ENCODE measurements at regions not wholly inside any gene's neighbourhood (a gene's known extent, or its start where the extent isn't known, plus 50 kb on each side); places are given as distances from the start of the nearest gene placed in this dataset.

DNA sequence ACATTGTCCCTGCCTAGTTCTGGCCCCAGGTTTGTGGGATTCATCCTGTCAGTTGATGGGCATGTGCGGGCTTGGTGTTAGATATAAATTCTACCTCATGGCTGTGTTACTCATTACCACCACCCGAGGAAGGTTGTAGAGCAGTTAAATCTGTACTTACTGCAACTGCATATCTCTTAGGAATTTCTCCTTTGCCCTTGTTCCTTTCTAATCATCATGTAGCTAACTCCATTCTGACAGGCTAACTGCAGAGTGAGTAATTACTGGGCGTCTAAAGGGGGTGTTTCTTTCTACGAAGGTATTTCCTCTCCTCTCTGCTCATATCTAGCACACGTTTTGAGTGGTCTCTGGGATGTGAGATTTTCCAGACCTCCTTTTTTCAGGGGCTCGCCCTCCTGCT, 1076.7 kb downstream of the TMTC2 start:
- no peak for DNase-seq
- ChIA-PET POLR2A (no interaction called here), CTCF (no interaction called here)
- Histone ChIP-seq H3K4me3 (ENCODE audit: low read length) (no peak overlapping the region), H3K36me3 (ENCODE audit: insufficient read depth, low read length) (no peaks in the 10 kb centered on the region), H3K9me3 (ENCODE audit: control insufficient read depth in 1 of 2, insufficient read depth in 1 of 2, low read length in 2 of 2) (no peaks in the 10 kb centered on the region), H3K4me1 (ENCODE audit: insufficient read depth, low read length) (no peaks in the 10 kb centered on the region), H3K27me3 (ENCODE audit: control insufficient read depth in 1 of 2, insufficient read depth in 2 of 2, low read length in 2 of 2) (no peaks in the 10 kb centered on the region), H3K27ac (ENCODE audit: low read depth in 1 of 2, low read length in 2 of 2) (no peak overlapping the region)
- no peaks in the 10 kb centered on the region for H3K4me1 Mint-ChIP-seq (ENCODE audit: low read depth)
- TF ChIP-seq, protein P1, sequence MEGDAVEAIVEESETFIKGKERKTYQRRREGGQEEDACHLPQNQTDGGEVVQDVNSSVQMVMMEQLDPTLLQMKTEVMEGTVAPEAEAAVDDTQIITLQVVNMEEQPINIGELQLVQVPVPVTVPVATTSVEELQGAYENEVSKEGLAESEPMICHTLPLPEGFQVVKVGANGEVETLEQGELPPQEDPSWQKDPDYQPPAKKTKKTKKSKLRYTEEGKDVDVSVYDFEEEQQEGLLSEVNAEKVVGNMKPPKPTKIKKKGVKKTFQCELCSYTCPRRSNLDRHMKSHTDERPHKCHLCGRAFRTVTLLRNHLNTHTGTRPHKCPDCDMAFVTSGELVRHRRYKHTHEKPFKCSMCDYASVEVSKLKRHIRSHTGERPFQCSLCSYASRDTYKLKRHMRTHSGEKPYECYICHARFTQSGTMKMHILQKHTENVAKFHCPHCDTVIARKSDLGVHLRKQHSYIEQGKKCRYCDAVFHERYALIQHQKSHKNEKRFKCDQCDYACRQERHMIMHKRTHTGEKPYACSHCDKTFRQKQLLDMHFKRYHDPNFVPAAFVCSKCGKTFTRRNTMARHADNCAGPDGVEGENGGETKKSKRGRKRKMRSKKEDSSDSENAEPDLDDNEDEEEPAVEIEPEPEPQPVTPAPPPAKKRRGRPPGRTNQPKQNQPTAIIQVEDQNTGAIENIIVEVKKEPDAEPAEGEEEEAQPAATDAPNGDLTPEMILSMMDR (IDR thresholded peaks at IDR 0.05): no peak
- intact Hi-C loops (cut with DNase I, micrococcal nuclease): no loop called here
- no peaks in the 10 kb centered on the region for H3K27me3 Mint-ChIP-seq
- no peaks in the 10 kb centered on the region for H3K36me3 Mint-ChIP-seq (ENCODE audit: low read depth)
- ATAC-seq (ENCODE audit: poor library complexity): no peak
- H3K4me3 Mint-ChIP-seq: no peak overlapping the region
- peaks cover 6% of the 10 kb centered on the region for H3K9me3 Mint-ChIP-seq
- H3K27ac Mint-ChIP-seq: no peak overlapping the region

DNA sequence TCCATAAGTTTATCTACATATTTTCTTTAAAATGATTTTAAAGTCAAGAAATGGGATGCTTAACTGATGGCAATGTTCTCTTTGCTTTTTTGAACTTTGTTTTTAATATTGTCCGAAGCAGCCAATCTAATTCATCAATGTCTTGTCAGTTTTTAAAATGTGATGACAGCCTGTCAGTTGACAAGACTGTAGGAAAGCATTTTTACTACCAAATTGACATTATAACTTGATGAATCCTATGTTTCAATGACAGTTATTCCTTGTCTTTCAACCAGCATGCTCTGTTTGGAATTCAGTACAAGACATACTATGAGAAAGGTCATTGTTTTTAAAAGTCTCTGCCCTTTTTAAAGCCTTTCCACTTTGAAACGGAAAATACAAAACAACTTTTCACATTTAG, 1073.2 kb downstream of the TMTC2 start:
- no peak overlapping the region for H3K4me3 Mint-ChIP-seq
- Histone ChIP-seq H3K27me3 (ENCODE audit: control insufficient read depth in 1 of 2, insufficient read depth in 2 of 2, low read length in 2 of 2) (no peaks in the 10 kb centered on the region), H3K4me1 (ENCODE audit: insufficient read depth, low read length) (no peaks in the 10 kb centered on the region), H3K27ac (ENCODE audit: low read depth in 1 of 2, low read length in 2 of 2) (no peak overlapping the region), H3K36me3 (ENCODE audit: insufficient read depth, low read length) (no peaks in the 10 kb centered on the region), H3K9me3 (ENCODE audit: control insufficient read depth in 1 of 2, insufficient read depth in 1 of 2, low read length in 2 of 2) (no peaks in the 10 kb centered on the region), H3K4me3 (ENCODE audit: low read length) (no peak overlapping the region)
- DNase-seq (no peak), ATAC-seq (ENCODE audit: poor library complexity) (no peak)
- ChIA-PET POLR2A (no interaction called here), CTCF (no interaction called here)
- TF ChIP-seq, protein P1 (IDR thresholded peaks at IDR 0.05): no peak
- H3K27ac Mint-ChIP-seq: no peak overlapping the region
- intact Hi-C loops (cut with DNase I, micrococcal nuclease): no loop called here
- H3K9me3 Mint-ChIP-seq: peaks cover 6% of the 10 kb centered on the region
- no peaks in the 10 kb centered on the region for H3K36me3 Mint-ChIP-seq (ENCODE audit: low read depth)
- no peaks in the 10 kb centered on the region for H3K27me3 Mint-ChIP-seq
- no peaks in the 10 kb centered on the region for H3K4me1 Mint-ChIP-seq (ENCODE audit: low read depth)

DNA sequence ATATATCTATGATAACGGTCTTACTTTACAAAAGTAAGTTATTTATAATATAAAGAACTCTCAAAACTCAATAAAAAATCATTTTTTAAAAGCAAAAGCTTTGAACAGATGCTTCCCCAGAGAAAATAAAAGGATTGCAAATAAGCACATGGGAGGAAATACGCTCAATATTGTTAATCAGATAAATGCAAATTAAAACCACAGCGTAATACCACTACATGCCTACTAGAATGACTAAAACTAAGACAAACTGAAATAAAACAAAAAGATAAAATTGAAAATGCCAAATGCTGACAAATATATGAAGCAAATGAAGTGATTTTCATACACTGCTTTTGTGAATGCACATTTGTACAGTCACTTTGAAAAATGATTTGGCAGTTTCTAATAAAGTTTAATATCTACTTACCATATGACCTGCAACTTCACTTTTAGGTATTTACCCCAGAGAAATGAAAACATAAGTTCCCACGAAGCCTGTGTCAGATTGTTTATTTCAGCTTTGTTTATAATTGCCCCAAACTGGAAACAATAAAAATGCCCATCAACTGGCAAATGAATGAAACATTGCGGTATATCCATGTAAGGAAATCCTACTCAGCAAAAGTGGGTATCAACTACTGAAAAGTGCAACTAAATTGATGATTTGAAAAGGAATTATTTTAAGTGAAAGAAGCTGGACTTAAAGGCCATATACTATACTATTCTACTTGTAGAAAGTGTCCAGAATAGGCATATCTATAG, 1072.4 kb downstream of the TMTC2 start:
- ChIA-PET POLR2A (no interaction called here), CTCF (no interaction called here)
- Mint-ChIP-seq H3K27ac (no peak overlapping the region), H3K4me1 (ENCODE audit: low read depth) (no peaks in the 10 kb centered on the region), H3K9me3 (peaks cover 6% of the 10 kb centered on the region), H3K4me3 (no peak overlapping the region), H3K36me3 (ENCODE audit: low read depth) (no peaks in the 10 kb centered on the region), H3K27me3 (no peaks in the 10 kb centered on the region)
- no peaks in the 10 kb centered on the region for H3K36me3 ChIP-seq (ENCODE audit: insufficient read depth, low read length)
- H3K27ac ChIP-seq (ENCODE audit: low read depth in 1 of 2, low read length in 2 of 2): no peak overlapping the region
- intact Hi-C loops (cut with DNase I, micrococcal nuclease): no loop called here
- no peak for DNase-seq
- no peak for ATAC-seq (ENCODE audit: poor library complexity)
- no peaks in the 10 kb centered on the region for H3K9me3 ChIP-seq (ENCODE audit: control insufficient read depth in 1 of 2, insufficient read depth in 1 of 2, low read length in 2 of 2)
- H3K27me3 ChIP-seq (ENCODE audit: control insufficient read depth in 1 of 2, insufficient read depth in 2 of 2, low read length in 2 of 2): no peaks in the 10 kb centered on the region
- H3K4me1 ChIP-seq (ENCODE audit: insufficient read depth, low read length): no peaks in the 10 kb centered on the region
- no peak overlapping the region for H3K4me3 ChIP-seq (ENCODE audit: low read length)
- TF ChIP-seq, protein P1 (IDR thresholded peaks at IDR 0.05): no peak

All from CD4-positive, alpha-beta T cell (primary cell).